Left cardiac atrium (tissue), 4 donors: ENCODE measurements at regions not wholly inside any gene's neighbourhood (a gene's known extent, or its start where the extent isn't known, plus 50 kb on each side); places are given as distances from the start of the nearest gene placed in this dataset.
"Not testable (repeated sequence)": the region's sequence is repeated elsewhere in the genome, so short reads cannot be mapped to it uniquely, and the experiment has no call there.

Experiments used
- ATAC-seq, 2 donors: fragments of 200-7000 bp; cut with Tn5 transposase; one replicate each; pipeline ENCODE4 v1.9.1; 2020; ENCODE audit warnings: mild to moderate bottlenecking in 2 of 2, moderate library complexity in 2 of 2
- DNase-seq: peaks from one replicate; pipeline ENCODE4 v3.0.0-alpha.2; 2020
- intact Hi-C, 2 donors: fragments of 100-400 bp; cut with DNase I; formaldehyde crosslinking; loops; one replicate each; pipeline versions ENCODE4 v1.14.1 to v1.15.1; 2022 to 2023
- donor health status: DM: no; HTN: yes; CAD: no.
- donor health status: DM: no; HTN: yes; CAD: no; lungs with severe emphysema.
- donor health status: DM: yes; HTN: yes; CAD: no.
- donor health status: Dilated cardiomyopathy.

- DNase-seq, intact Hi-C loops: not testable (repeated sequence)
- ATAC-seq = peak in 1 of 2 donors; percentile 51
These were observed 309.1 kb upstream of the NOTCH2NLA start for GRCh38 chr1:146537775-146538373.

GRCh38 chr1:146536028-146536427 is 307.2 kb upstream of the NOTCH2NLA start:
- intact Hi-C loops, DNase-seq, ATAC-seq: not testable (repeated sequence)

- intact Hi-C loops, ATAC-seq, DNase-seq: not testable (repeated sequence)
These were observed 306.8 kb upstream of the NOTCH2NLA start for GRCh38 chr1:146535575-146535974.

GRCh38 chr1:146530958-146531357 is 302.1 kb upstream of the NOTCH2NLA start:
- intact Hi-C loops, DNase-seq, ATAC-seq: not testable (repeated sequence)

- ATAC-seq = peak in 1 of 2 donors; percentile 64
- intact Hi-C loops, DNase-seq: not testable (repeated sequence)
These were observed 294.0 kb upstream of the NOTCH2NLA start for GRCh38 chr1:146522812-146523211.

- DNase-seq, intact Hi-C loops: not testable (repeated sequence)
- peak in 1 of 2 donors; percentile 65 for ATAC-seq
These were observed 293.5 kb upstream of the NOTCH2NLA start for GRCh38 chr1:146522345-146522744.

GRCh38 chr1:146521804-146522203 is 293.0 kb upstream of the NOTCH2NLA start:
- DNase-seq, intact Hi-C loops: not testable (repeated sequence)
- peak in 1 of 2 donors; percentile 62 for ATAC-seq

- intact Hi-C loops, DNase-seq: not testable (repeated sequence)
- peak in 1 of 2 donors; percentile 84 for ATAC-seq
These were observed 284.9 kb upstream of the NOTCH2NLA start for GRCh38 chr1:146513754-146514153.

GRCh38 chr1:146511047-146511777 is 282.4 kb upstream of the NOTCH2NLA start:
- not testable (repeated sequence) for DNase-seq, ATAC-seq

GRCh38 chr1:146510248-146510983 is 281.6 kb upstream of the NOTCH2NLA start:
- intact Hi-C loops, DNase-seq, ATAC-seq: not testable (repeated sequence)

More at GRCh38 chr1:146511047-146511777, 282.4 kb upstream of the NOTCH2NLA start:
- intact Hi-C loops = not testable (repeated sequence)

GRCh38 chr1:146504121-146504520 is 275.3 kb upstream of the NOTCH2NLA start:
- not testable (repeated sequence) for ATAC-seq

GRCh38 chr1:146487555-146487954 is 258.7 kb upstream of the NOTCH2NLA start:
- DNase-seq, intact Hi-C loops: not testable (repeated sequence)
- ATAC-seq = peak; percentile 65 to 75

More at GRCh38 chr1:146504121-146504520, 275.3 kb upstream of the NOTCH2NLA start:
- DNase-seq, intact Hi-C loops: not testable (repeated sequence)

- peak; percentile 13 to 30 for ATAC-seq
- DNase-seq, intact Hi-C loops: not testable (repeated sequence)
These were observed 258.3 kb upstream of the NOTCH2NLA start for GRCh38 chr1:146487155-146487554.

- ATAC-seq (peak; percentile 86 to 93), DNase-seq (peak; percentile 44)
- intact Hi-C loops = not testable (repeated sequence)
These were observed 257.6 kb upstream of the NOTCH2NLA start for GRCh38 chr1:146486300-146487014.

GRCh38 chr1:146484195-146484594 is 255.4 kb upstream of the NOTCH2NLA start:
- ATAC-seq, DNase-seq, intact Hi-C loops: not testable (repeated sequence)

GRCh38 chr1:146479188-146479587 is 250.4 kb upstream of the NOTCH2NLA start:
- intact Hi-C loops, ATAC-seq, DNase-seq: not testable (repeated sequence)

- intact Hi-C loops = not testable (repeated sequence)
- ATAC-seq = peak in 1 of 2 donors; percentile 51
- peak; percentile 18 for DNase-seq
These were observed 249.4 kb upstream of the NOTCH2NLA start for GRCh38 chr1:146478125-146478720.

GRCh38 chr1:146475086-146475485 is 246.3 kb upstream of the NOTCH2NLA start:
- ATAC-seq, DNase-seq, intact Hi-C loops: not testable (repeated sequence)
